ENCODE measurements at regions not wholly inside any gene's neighbourhood (a gene's known extent, or its start where the extent isn't known, plus 50 kb on each side); places are given as distances from the start of the nearest gene placed in this dataset.

DNA sequence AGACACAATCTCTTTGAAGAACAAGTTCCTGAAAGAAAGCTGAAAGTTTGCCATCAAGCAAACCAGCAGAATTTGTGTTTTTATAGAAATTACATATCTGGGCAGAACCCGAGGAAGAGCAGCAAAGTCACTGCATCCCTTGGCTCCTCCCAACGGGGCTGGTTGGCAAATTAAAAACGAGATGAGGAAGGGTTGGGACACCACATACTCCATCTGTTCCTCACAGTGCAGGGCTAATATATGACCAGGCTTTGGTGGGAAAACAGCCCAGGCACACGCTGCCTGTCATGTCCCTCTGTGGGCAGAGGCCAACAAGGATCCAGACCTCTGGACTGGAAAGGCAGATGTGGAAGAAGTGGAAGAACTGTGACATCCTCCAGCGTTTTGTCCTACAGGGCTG is 607.3 kb downstream of the CDH26 start:
- no peaks in the 10 kb centered on the region for H3K36me3 ChIP-seq
- H3K27me3 ChIP-seq (ENCODE audit: low read depth), result peaks cover 4% of the 10 kb centered on the region
- no peaks in the 10 kb centered on the region for H3K9me3 ChIP-seq (replicated peaks)
- DNase-seq, result no peak
- no peak for TF ChIP-seq CTCF (IDR thresholded peaks at IDR 0.05; ENCODE audit: borderline replicate concordance)
- intact Hi-C loops (cut with micrococcal nuclease), result no loop called here
- H3K27ac ChIP-seq (replicated peaks), result no peak overlapping the region
- no peaks in the 10 kb centered on the region for H3K4me1 ChIP-seq
- no peak overlapping the region for H3K4me3 ChIP-seq

DNA sequence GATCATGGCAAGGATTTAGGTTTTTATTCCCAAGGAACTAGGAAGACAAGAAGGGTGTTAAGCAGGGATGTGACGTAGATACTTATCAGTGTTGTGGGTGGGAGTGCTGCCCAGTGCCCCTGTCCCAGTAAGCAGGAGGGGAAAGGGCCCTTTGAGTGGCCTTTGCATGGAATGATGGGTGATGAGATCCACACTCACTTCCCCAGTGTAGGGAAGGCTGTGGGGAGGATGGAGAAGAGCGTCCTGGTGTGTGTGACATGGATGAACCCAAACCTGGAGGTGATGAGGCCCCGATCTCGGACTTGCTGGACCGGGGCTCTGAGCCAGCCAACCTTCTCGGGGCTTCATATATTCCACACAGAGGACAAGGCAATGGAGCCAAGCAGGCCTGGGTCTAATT is 610.9 kb downstream of the CDH26 start:
- TF ChIP-seq CTCF (IDR thresholded peaks at IDR 0.05; ENCODE audit: borderline replicate concordance), result no peak
- H3K4me3 ChIP-seq, result no peak overlapping the region
- no peak overlapping the region for H3K27ac ChIP-seq (replicated peaks)
- intact Hi-C loops (cut with micrococcal nuclease), result no loop called here
- H3K27me3 ChIP-seq (ENCODE audit: low read depth), result peaks cover 4% of the 10 kb centered on the region
- no peaks in the 10 kb centered on the region for H3K4me1 ChIP-seq
- H3K9me3 ChIP-seq (replicated peaks), result no peaks in the 10 kb centered on the region
- DNase-seq, result no peak
- no peaks in the 10 kb centered on the region for H3K36me3 ChIP-seq

DNA sequence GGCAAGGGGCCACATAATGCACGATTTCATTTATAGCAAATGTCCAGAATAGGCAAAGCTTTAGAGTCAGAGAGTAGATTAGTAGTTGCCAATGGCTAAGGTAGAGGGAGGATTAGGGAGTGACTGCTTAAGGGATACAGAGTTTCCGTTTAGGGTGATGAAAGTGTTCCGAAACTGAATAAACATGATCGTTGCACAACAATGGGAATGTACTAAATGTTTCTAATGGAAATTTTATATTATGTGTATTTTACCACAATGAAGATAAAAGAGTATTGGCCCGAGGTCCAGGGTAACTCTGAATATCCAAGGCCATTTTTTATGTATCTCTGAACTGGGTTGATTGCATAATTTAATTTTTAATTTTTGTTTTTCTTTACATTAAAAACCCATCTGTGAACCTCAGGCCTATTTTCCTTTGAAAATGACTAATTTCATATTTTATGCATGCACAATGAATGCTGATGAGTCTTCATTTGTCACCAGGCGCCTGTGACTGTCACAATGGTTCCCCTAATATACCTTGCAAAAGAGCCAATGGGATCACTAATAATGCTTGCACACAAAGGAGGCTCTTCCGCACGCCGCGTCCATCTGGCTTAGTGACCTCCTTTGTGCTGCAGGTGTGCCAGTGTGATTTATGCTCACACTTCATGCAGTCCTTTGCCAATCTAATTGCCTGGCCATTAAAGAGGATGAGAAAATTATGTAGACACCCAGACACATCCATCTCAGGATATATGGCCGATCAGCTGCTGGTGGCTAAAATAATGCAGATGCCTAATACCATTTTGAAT is 612.5 kb downstream of the CDH26 start:
- Histone ChIP-seq H3K27me3 (ENCODE audit: low read depth) (peaks cover 4% of the 10 kb centered on the region), H3K4me3 (no peak overlapping the region), H3K27ac (replicated peaks) (no peak overlapping the region), H3K4me1 (no peaks in the 10 kb centered on the region), H3K36me3 (no peaks in the 10 kb centered on the region), H3K9me3 (replicated peaks) (no peaks in the 10 kb centered on the region)
- no peak for TF ChIP-seq CTCF (IDR thresholded peaks at IDR 0.05; ENCODE audit: borderline replicate concordance)
- intact Hi-C loops (cut with micrococcal nuclease), result no loop called here
- no peak for DNase-seq

DNA sequence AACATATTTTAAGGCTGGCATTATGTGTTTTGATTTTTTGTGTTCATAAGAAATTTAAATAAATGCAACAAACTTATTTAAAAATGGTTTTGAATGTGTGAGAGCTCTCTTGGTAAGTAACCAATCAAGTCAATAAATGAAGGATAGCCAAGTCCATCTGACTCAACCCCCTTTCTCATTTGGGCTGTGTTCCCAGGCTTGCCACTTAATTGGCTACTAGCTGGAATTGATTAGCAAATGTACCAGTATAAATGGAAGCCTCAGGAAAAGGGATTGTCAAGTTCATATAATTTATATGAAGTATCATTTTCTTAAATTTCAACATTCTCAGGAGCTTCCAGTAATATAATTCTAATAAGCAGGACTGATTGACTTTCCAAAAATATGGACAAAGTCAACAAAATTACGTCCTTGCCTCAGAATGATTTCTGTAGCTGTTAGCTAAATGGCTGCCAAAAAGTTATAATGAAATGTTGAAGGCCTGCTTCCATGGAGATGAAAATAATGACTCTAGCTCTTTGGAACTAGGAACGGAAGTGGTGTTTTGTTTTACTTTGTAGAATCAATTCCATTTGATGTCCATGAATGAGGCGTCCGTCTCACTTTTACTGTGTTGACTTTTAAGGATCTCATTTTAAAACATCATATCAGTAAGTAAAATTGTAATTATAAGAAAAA is 614.9 kb downstream of the CDH26 start:
- Histone ChIP-seq H3K27me3 (ENCODE audit: low read depth) (peaks cover 8% of the 10 kb centered on the region), H3K9me3 (replicated peaks) (no peaks in the 10 kb centered on the region), H3K27ac (replicated peaks) (no peak overlapping the region), H3K4me3 (no peak overlapping the region), H3K4me1 (no peaks in the 10 kb centered on the region), H3K36me3 (no peaks in the 10 kb centered on the region)
- DNase-seq, result no peak
- intact Hi-C loops (cut with micrococcal nuclease), result no loop called here
- no peak for TF ChIP-seq CTCF (IDR thresholded peaks at IDR 0.05; ENCODE audit: borderline replicate concordance)

- intact Hi-C loops (cut with micrococcal nuclease), result no loop called here
- TF ChIP-seq CTCF (IDR thresholded peaks at IDR 0.05; ENCODE audit: borderline replicate concordance), result no peak
- Histone ChIP-seq H3K36me3 (no peaks in the 10 kb centered on the region), H3K9me3 (replicated peaks) (no peaks in the 10 kb centered on the region), H3K27me3 (ENCODE audit: low read depth) (peaks cover 8% of the 10 kb centered on the region), H3K4me1 (no peaks in the 10 kb centered on the region), H3K4me3 (no peak overlapping the region), H3K27ac (replicated peaks) (no peak overlapping the region)
- DNase-seq, result no peak
Measured at GRCh38 chr20:60576236-60576635, 618.0 kb downstream of the CDH26 start.
